HG02763 (cell line): ENCODE measurements at regions not wholly inside any gene's neighbourhood (a gene's known extent, or its start where the extent isn't known, plus 50 kb on each side); places are given as distances from the start of the nearest gene placed in this dataset.
"Not testable (repeated sequence)": the region's sequence is repeated elsewhere in the genome, so short reads cannot be mapped to it uniquely, and the experiment has no call there.

ENCODE experiments used
- ATAC-seq: cut with Tn5 transposase; IDR thresholded peaks from one replicate; pipeline ENCODE4 v1.9.1; 2021; ENCODE audit warnings: mild to moderate bottlenecking, moderate library complexity; ENCODE audit not compliant: unreplicated experiment

DNA sequence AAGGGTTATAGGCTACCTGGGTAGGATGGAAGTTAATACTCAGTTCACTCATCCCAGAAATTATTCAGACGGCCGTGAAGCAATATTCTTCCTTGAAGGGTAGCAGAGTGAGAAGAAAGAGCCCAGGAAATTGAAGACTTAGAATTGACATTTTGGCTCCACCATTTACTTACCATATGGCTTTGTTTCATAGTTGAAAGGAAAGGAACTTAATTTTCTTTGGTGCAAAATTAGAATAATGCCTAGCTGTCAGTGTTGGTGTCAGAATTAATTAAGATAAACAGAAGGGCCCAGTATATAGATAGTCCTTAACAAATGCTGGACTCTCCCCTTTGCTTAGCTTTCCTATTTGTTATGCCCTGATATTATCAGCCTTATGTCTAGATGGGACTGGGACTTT lies 263.2 kb downstream of the KCNJ3 start:
- no peak for ATAC-seq

DNA sequence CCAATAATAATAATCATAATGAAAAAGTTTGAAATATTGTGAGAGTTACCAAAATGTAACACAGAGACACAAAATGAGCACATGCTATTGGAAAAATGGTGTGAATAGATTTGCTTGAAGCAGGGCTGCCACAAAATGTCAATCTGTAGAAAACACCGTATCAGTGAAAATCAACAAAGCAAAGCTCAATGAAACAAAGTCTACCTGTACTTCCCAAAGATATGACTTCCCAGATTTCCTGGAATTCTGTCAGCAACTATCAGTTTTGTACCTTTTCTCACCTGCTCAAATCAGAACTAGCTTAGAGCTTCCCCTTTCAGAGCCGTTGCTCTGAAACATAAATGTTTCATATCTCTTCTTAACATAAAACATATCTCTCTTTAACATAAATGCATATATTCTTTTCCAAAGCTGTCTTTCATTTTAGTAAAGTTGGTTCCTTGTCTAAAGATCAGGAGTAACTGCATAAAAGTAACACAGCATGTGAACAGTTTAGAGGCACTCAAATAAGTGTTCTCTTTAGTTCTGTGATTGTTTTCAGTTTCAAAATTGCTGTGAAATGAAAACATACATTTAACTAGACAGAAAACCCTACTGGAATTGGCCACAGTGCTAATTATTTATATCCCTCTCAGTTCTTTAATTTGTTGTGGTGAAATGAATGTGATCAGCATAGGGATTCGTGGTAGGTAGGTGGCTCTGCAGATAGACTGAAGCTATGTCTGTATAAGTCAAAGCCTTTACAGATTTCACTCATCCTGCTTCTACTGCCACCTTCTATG lies 262.5 kb downstream of the KCNJ3 start:
- ATAC-seq, result no peak

DNA sequence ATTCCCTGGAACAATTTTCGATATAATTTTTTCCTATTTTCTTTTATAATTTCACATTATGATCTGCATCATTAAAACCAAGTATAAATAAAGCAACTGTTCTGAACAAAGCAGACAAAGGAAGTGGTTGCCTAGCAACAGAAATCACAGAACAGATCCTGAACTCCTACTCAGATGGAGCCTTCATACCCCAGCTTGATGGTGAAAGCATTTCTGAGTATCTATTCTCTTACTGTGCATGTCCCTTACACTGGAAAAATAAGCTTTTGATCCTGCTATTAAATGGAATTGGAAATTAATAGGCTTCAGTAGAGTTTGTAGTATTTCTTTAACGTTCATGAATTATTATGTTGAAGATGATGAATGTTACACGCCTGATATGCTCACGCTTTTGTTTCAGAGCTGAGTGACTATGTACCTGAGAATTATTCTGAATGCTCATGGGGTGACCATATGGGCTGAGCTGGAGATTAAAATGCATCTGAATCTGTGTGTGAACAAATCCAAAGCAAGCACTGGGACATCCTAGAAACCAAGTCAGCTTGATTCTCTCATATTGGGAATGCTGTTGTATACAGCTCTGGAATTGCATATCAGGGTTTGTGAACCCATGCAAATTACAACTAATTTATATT lies 254.0 kb downstream of the KCNJ3 start:
- no peak for ATAC-seq

DNA sequence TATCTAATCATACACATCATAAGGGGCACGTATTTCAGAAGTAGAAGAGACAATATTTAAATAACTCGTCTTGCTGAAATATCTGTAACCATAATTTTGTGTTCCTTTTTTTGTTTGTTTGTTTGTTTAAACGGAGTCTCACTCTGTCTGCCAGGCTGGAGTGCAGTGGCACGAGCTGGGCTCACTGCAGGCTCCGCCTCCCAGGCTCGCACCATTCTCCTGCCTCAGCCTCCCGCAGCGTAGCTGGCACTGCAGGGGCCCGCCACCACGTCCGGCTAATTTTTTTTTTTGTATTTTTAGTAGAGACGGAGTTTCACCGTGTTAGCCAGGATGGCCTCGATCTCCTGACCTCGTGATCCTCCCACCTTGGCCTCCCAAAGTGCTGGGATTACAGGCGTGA lies 248.9 kb downstream of the KCNJ3 start:
- ATAC-seq, result not testable (repeated sequence)

DNA sequence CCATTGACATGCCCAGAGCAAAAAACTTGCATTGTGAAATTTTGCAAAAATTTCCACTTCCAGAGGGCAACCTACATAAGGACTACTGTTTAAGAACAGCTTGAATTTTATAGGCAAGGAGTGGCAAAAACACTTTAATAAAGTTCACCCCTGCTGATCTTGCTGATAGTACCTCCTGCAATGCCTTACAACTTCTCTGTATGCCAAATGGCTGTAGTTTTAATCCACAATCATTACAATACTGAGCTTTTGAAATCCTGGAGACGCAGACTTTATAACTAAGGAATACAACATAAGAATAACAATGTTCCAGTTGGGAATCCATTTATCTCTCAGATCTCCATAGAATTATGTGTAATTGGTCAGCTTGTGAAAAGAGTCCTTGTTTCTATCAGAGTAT lies 247.5 kb downstream of the KCNJ3 start:
- no peak for ATAC-seq

DNA sequence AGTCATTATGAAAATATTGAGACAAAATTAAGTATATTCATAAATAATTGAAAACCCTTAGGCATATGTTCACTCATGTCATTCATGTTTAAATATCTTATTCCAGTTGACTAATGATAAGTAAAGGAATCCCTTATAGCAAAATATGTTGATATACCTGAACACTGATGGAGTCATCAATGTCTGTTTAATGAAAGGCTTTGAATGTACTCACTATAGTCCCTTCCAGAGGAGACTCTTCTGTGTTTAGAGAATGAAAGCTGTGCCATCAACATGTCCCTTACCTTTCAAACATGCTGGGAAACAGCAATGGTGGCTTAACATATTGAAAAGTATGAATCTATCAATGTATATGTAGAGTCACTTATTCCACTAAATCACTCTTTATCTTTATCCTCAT lies 242.9 kb downstream of the KCNJ3 start:
- ATAC-seq, result no peak

DNA sequence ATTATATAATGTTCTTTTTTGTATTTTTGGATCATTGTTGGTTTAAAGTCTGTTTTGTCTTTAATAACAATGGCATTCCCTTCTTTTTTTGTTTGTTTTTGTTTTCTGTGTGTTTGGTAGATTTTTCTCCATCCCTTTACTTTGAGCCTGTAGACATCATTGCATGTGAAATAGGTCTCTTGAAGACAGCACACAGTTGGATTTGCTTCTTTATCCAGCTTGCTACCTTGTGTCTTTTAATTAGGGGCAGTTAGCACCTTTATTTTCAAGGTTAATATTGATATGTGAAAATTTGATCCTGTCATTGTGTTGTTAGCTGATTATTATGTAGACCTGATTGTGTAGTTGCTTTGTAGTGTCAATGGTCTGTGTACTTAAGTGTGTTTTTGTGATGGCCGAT lies 235.7 kb downstream of the KCNJ3 start:
- ATAC-seq, result no peak

DNA sequence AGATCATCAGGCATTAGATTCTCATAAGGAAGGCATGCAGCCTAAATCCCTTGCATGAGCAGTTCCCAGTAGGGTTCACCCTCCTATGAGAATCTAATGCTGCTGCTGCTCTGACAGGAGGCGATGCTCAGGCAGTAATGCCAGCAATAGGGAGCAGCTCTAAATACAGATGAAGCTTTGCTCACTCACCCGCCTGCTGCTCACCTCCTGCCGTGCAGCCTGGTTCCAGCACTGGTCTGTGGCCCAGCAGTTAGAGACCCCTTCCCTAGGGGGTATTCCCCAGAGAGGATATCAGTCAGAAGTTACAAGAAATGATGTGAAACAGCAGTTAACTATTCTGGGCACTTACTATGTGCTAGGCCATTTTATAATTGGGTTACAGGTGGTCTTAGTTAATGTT lies 226.0 kb downstream of the KCNJ3 start:
- ATAC-seq, result no peak

DNA sequence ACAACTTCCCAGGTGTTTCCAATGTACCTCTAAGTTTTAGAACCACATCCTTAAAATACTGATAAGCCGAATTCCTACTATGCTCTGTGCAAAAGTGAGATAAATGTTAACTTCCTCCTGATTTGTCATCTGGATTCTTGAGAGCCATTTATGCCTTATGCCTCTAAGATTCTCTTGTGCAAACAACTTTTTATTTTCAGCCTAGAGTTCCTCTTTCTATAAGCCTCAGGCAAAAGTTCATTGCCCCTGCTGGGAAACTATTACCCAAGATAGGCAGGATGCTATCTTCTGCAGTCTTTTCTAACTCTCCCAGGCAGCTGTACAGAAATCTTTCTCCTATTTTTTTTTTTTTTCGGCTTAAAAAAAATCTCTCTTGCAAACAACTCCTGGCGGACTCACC lies 216.1 kb downstream of the KCNJ3 start:
- ATAC-seq, result no peak

DNA sequence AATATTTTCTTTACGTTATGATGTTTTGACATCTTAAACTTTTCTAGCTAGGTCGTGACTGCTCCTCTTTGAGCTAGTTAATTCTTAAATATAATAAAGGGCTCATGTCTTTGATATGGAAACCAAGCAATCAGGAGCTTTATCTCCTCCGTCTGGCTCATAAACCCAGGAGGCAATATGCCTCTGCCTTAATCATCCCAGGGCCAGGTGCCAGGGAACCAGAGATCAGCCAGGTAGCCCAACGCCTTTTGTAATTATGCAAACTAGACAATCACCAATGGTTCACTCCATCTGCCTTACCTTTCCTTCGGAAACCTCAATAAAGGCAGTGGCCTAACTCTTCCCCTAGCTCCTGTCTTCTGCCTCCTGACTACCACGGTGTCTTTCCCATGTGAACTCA lies 213.7 kb downstream of the KCNJ3 start:
- no peak for ATAC-seq

DNA sequence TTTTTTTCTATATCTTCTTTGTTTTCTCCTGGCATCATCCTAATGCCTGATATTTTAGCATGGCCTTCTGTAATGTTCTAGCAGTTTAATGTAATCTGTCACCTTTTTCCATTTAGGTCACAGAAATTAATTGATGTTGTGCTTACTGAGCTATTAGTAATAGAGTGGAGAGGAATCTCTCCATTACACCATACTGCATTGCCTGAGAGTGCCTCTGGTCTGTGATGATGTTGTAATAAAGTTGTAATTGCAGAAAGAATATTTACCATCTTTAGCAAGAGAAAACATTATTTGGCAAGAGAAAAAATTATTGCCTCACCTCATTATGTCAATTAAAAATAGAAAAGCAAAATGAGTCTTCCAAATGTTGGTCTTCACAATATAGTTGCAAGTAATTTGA lies 213.2 kb downstream of the KCNJ3 start:
- no peak for ATAC-seq

DNA sequence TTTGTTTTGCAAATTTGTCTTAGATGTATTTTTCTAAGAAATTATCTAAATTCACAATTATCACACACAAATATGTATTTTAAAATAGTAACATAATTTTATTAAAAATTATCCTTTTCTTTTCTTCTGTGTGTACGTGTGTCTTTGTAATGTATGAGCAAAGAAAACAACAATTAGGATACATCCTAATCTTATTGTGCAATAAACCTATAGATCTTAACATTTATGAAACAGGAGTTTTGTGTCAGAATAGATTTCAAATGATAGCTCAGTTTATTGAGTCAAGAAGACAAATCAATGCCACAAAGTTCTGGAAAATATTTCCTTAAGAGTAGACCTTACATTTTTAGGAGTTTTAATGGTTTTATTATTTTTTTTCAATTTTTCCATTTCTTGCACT lies 212.2 kb downstream of the KCNJ3 start:
- ATAC-seq, result no peak

DNA sequence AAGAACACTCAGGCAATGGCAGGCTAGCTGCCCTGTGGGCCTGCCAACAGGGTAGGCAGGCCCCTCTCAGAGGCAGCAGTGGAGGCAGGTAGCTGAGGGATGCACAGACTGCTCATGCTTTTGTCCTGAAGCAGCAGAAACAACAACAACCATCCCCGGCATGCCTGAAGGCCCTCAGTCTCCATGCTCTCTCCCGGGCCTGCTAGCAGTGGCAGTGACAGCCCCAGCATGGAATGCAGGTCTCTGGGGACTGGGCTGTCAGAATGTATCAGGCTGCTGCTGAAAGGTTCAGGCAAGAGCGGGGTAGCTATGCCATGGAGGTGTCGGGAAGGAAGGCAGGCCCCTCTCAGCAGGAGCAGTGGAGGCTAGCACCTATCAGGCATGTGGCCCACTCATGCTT lies 209.8 kb downstream of the KCNJ3 start:
- ATAC-seq, result no peak
